ENCODE measurements at regions not wholly inside any gene's neighbourhood (a gene's known extent, or its start where the extent isn't known, plus 50 kb on each side); places are given as distances from the start of the nearest gene placed in this dataset.

DNA sequence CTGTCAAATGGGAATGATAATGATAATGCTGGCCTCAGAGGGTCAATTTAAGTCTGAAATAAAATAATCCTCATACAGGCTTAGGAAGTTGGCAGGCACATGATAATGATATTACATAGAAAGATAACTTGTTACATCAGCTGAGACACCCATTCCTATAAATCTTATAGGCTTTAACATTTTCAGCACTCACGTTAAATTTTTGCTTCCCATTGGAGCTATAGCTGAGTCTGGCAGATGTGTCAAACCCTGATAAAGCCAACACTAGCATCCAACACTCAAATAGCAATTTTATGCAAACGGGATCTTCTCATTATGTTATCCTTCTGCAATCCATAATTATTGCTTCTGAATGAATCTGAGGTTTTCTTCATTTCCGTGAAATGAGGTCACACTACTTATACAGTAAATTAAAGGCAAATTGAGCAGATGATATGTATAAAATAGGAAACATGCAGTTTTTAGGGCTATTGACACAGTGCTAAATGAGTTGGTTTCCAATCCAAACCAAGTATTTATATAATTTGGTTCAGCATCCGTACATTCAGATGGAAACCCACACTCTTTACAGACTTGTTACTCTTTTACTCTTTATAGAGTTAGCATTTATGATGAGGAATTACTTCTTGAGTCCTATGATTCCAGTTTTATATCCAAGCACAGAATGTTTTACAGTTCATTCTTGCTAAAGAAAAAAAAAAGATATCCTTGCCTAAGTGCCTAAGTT, 481.6 kb downstream of the BTBD3 start:
- H3K27ac Mint-ChIP-seq = no peak overlapping the region
- no peak overlapping the region for H3K27ac ChIP-seq (ENCODE audit: low read depth in 1 of 2, low read length in 2 of 2)

DNA sequence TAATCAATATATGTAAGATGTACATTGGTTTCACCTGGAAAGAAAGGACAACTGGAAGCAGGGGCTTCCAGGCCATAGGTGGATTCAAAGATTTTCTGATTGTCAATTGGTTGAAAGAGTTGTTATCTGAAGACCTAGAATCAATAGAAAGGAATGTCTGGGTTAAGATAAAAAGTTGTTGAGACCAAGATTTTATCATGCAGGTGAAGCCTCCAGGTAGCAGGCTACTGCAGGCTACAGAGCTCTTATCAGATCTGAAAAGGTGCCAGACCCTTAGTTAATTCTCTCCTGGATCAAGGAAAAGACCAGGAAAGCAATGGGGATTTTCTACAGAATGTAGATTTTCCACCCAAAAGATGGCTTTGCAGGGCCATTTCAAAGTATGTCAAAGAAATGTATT, 487.2 kb downstream of the BTBD3 start:
- intact Hi-C loops (cut with micrococcal nuclease) = no loop called here
- H3K27ac ChIP-seq (ENCODE audit: low read depth in 1 of 2, low read length in 2 of 2) = no peak overlapping the region
- H3K79me2 ChIP-seq (ENCODE audit: insufficient read depth, low read length) = no peaks in the 10 kb centered on the region
- no peak for DNase-seq
- H3K9ac ChIP-seq (ENCODE audit: insufficient read depth, low read length, poor library complexity, severe bottlenecking) = no peak overlapping the region
- no peaks in the 10 kb centered on the region for H3K36me3 Mint-ChIP-seq
- H3K27me3 Mint-ChIP-seq (ENCODE audit: low read depth in 3 of 3) = no peaks in the 10 kb centered on the region
- no peak overlapping the region for H3K27ac Mint-ChIP-seq
- peaks cover 8 to 17% (median 13%) of the 10 kb centered on the region in 7 donors for H3K9me3 Mint-ChIP-seq
- peaks cover 18 to 28% of the 10 kb centered on the region in 2 donors for H3K9me3 ChIP-seq (replicated peaks in 1 of 2; ENCODE audit: control insufficient read depth in 1 of 2, insufficient read depth in 1 of 2, low read length in 2 of 2)
- H3K27me3 ChIP-seq (ENCODE audit: control insufficient read depth in 2 of 2, insufficient read depth in 2 of 2, low read length in 2 of 2) = no peaks in the 10 kb centered on the region
- no peak overlapping the region for H3K4me3 ChIP-seq (replicated peaks in 1 of 3; ENCODE audit: low read depth in 2 of 3, low read length in 3 of 3)
- no peaks in the 10 kb centered on the region for H4K20me1 ChIP-seq (ENCODE audit: insufficient read depth, low read length)
- H3K4me1 ChIP-seq (ENCODE audit: control insufficient read depth in 1 of 2, insufficient read depth in 2 of 2, low read length in 2 of 2) = no peaks in the 10 kb centered on the region
- H3K4me3 Mint-ChIP-seq = no peak overlapping the region
- no peak overlapping the region for H3K4me2 ChIP-seq (replicated peaks; ENCODE audit: extremely low read depth, low read length, poor library complexity, severe bottlenecking)
- TF ChIP-seq, protein P1, sequence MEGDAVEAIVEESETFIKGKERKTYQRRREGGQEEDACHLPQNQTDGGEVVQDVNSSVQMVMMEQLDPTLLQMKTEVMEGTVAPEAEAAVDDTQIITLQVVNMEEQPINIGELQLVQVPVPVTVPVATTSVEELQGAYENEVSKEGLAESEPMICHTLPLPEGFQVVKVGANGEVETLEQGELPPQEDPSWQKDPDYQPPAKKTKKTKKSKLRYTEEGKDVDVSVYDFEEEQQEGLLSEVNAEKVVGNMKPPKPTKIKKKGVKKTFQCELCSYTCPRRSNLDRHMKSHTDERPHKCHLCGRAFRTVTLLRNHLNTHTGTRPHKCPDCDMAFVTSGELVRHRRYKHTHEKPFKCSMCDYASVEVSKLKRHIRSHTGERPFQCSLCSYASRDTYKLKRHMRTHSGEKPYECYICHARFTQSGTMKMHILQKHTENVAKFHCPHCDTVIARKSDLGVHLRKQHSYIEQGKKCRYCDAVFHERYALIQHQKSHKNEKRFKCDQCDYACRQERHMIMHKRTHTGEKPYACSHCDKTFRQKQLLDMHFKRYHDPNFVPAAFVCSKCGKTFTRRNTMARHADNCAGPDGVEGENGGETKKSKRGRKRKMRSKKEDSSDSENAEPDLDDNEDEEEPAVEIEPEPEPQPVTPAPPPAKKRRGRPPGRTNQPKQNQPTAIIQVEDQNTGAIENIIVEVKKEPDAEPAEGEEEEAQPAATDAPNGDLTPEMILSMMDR (IDR thresholded peaks at IDR 0.05) = no peak
- no peaks in the 10 kb centered on the region for H3K36me3 ChIP-seq (replicated peaks in 1 of 2; ENCODE audit: control insufficient read depth in 1 of 2, insufficient read depth in 2 of 2, low read length in 2 of 2)
- no peak overlapping the region for H2AFZ ChIP-seq (ENCODE audit: insufficient read depth, low read depth, low read length, poor library complexity, severe bottlenecking)
- no peaks in the 10 kb centered on the region for H3K4me1 Mint-ChIP-seq

More for the DNA sequence above, 481.6 kb downstream of the BTBD3 start:
- Histone ChIP-seq H3K9me3 (replicated peaks in 1 of 2; ENCODE audit: control insufficient read depth in 1 of 2, insufficient read depth in 1 of 2, low read length in 2 of 2) (peaks cover 11 to 25% of the 10 kb centered on the region in 2 donors), H3K79me2 (ENCODE audit: insufficient read depth, low read length) (no peaks in the 10 kb centered on the region), H4K20me1 (ENCODE audit: insufficient read depth, low read length) (no peaks in the 10 kb centered on the region), H3K9ac (ENCODE audit: insufficient read depth, low read length, poor library complexity, severe bottlenecking) (no peak overlapping the region), H3K4me2 (replicated peaks; ENCODE audit: extremely low read depth, low read length, poor library complexity, severe bottlenecking) (no peak overlapping the region), H3K27me3 (ENCODE audit: control insufficient read depth in 2 of 2, insufficient read depth in 2 of 2, low read length in 2 of 2) (no peaks in the 10 kb centered on the region), H3K4me3 (replicated peaks in 1 of 3; ENCODE audit: low read depth in 2 of 3, low read length in 3 of 3) (no peak overlapping the region), H3K36me3 (replicated peaks in 1 of 2; ENCODE audit: control insufficient read depth in 1 of 2, insufficient read depth in 2 of 2, low read length in 2 of 2) (no peaks in the 10 kb centered on the region), H3K4me1 (ENCODE audit: control insufficient read depth in 1 of 2, insufficient read depth in 2 of 2, low read length in 2 of 2) (no peaks in the 10 kb centered on the region), H2AFZ (ENCODE audit: insufficient read depth, low read depth, low read length, poor library complexity, severe bottlenecking) (no peak overlapping the region)
- H3K27me3 Mint-ChIP-seq (ENCODE audit: low read depth in 3 of 3) = no peaks in the 10 kb centered on the region
- no peak overlapping the region for H3K4me3 Mint-ChIP-seq
- TF ChIP-seq, protein P1 (IDR thresholded peaks at IDR 0.05) = no peak
- H3K4me1 Mint-ChIP-seq = no peaks in the 10 kb centered on the region
- no peak for DNase-seq
- no peaks in the 10 kb centered on the region for H3K36me3 Mint-ChIP-seq
- H3K9me3 Mint-ChIP-seq = peaks cover 1 to 15% (median 7%) of the 10 kb centered on the region in 7 donors
- WGBS (ENCODE audit: insufficient coverage) = 73% methylated on average over 2 of the region's 4 CpGs
- intact Hi-C loops (cut with micrococcal nuclease) = no loop called here

Data from CD14-positive monocyte (primary cell).